Uterus (tissue), 3 donors: ENCODE measurements at regions not wholly inside any gene's neighbourhood (a gene's known extent, or its start where the extent isn't known, plus 50 kb on each side); places are given as distances from the start of the nearest gene placed in this dataset.
"Not testable (repeated sequence)": the region's sequence is repeated elsewhere in the genome, so short reads cannot be mapped to it uniquely, and the experiment has no call there.

Source experiments
- DNase-seq, 2 donors: peaks; one replicate each; pipeline ENCODE4 v3.0.0-alpha.2; 2019 to 2020
- H3K27ac ChIP-seq, 2 donors: fragments of 200-600 bp; sonication (generic); 1 replicate in 1 of 2; 2 replicates in 1 of 2; pipeline ENCODE4 v1.5.1; 2016 to 2018
- H3K27me3 ChIP-seq, 2 donors: fragments of 200-600 bp; sonication (generic); one replicate each; pipeline ENCODE4 v1.5.1; 2018 to 2019; ENCODE audit warnings: control low read depth in 1 of 2
- H3K36me3 ChIP-seq, 2 donors: fragments of 200-600 bp; sonication (generic); one replicate each; pipeline ENCODE4 v1.5.1; 2019; ENCODE audit warnings: control low read depth in 1 of 2
- H3K4me1 ChIP-seq, 2 donors: fragments of 200-600 bp; sonication (generic); one replicate each; pipeline ENCODE4 v1.5.1; 2018 to 2019; ENCODE audit warnings: control low read depth in 1 of 2
- H3K4me3 ChIP-seq, 2 donors: fragments of 200-600 bp; sonication (generic); 1 replicate in 1 of 2; 2 replicates in 1 of 2; pipeline ENCODE4 v1.5.1; 2018 to 2019; ENCODE audit warnings: mild to moderate bottlenecking in 1 of 2
- H3K9me3 ChIP-seq, 2 donors: fragments of 200-600 bp; sonication (generic); one replicate each; pipeline ENCODE4 v1.5.1; 2019; ENCODE audit warnings: control low read depth in 1 of 2
- POLR2A ChIP-seq, 2 donors: fragments of 450-650 bp; IDR thresholded peaks; one replicate each; pipeline ENCODE4 v1.6.1; 2016; ENCODE audit warnings: antibody characterized with exemption in 2 of 2, mild to moderate bottlenecking in 1 of 2, moderate library complexity in 1 of 2
- intact Hi-C: fragments of 100-400 bp; cut with DNase I; formaldehyde crosslinking; loops from one replicate; pipeline ENCODE4 v1.15.1; 2023; ENCODE audit warnings: low total_unique reads
- TF ChIP-seq, protein P1 (sequence below), 4 experiments: fragments of 200-600 bp in 2 of 4; fragments of 450-650 bp in 2 of 4; sonication (generic) in 2 of 4; IDR thresholded peaks; one replicate each; pipeline ENCODE4 v1.5.1; 2016 to 2019; ENCODE audit warnings: antibody characterized with exemption in 4 of 4, mild to moderate bottlenecking in 2 of 4, moderate library complexity in 1 of 4
- donor health status: DM: yes; HTN: yes; CAD: no.

DNA sequence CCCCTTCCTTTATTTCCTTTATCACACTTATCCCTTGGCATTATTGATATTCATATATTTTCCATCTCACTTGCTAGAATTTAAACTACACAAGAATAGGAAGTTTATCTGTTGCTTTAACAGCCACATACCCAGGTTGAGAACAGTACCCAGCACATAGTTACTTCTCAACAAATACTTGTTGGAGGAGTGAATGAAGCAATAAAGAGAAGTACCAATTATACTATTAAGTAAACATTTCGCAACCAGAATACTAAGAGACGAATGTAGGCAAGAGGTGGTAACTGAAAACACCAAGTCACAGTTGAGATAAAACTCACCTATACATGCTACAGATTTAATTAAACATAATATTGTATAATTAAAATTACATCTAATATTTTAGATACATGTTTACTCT, 110.9 kb downstream of the FSCB start:
- H3K4me3 ChIP-seq, result no peak overlapping the region
- H3K36me3 ChIP-seq, result no peaks in the 10 kb centered on the region
- TF ChIP-seq, protein P1, sequence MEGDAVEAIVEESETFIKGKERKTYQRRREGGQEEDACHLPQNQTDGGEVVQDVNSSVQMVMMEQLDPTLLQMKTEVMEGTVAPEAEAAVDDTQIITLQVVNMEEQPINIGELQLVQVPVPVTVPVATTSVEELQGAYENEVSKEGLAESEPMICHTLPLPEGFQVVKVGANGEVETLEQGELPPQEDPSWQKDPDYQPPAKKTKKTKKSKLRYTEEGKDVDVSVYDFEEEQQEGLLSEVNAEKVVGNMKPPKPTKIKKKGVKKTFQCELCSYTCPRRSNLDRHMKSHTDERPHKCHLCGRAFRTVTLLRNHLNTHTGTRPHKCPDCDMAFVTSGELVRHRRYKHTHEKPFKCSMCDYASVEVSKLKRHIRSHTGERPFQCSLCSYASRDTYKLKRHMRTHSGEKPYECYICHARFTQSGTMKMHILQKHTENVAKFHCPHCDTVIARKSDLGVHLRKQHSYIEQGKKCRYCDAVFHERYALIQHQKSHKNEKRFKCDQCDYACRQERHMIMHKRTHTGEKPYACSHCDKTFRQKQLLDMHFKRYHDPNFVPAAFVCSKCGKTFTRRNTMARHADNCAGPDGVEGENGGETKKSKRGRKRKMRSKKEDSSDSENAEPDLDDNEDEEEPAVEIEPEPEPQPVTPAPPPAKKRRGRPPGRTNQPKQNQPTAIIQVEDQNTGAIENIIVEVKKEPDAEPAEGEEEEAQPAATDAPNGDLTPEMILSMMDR (IDR thresholded peaks at IDR 0.05), result no peak
- no peak for TF ChIP-seq POLR2A (IDR thresholded peaks at IDR 0.05)
- no peak overlapping the region for H3K27ac ChIP-seq
- intact Hi-C loops, result no loop called here
- DNase-seq, result no peak
- no peaks in the 10 kb centered on the region for H3K4me1 ChIP-seq
- H3K9me3 ChIP-seq, result no peaks in the 10 kb centered on the region
- H3K27me3 ChIP-seq, result no peaks in the 10 kb centered on the region

DNA sequence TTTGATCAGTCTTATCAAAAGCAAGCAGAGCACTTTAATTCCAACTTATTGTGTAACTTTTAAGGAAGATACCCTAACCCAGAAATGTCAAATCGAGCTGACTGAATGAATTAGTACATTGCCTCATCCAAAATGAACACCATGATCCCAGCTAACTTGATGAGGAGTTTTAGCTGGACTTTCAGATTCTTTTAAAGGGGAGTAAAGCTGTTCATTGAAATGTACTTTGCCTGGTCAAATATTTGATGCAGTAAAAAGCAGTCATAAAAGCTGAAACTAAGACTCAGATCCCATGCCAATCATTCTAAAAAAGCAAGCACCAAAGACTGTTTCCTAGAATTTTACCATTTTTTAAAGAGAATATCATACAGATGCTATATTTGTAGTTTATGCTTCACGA, 114.1 kb downstream of the FSCB start:
- Histone ChIP-seq H3K36me3 (no peaks in the 10 kb centered on the region), H3K9me3 (no peaks in the 10 kb centered on the region), H3K27ac (no peak overlapping the region), H3K27me3 (no peaks in the 10 kb centered on the region), H3K4me1 (no peaks in the 10 kb centered on the region), H3K4me3 (no peak overlapping the region)
- TF ChIP-seq, protein P1 (IDR thresholded peaks at IDR 0.05), result no peak
- TF ChIP-seq POLR2A (IDR thresholded peaks at IDR 0.05), result no peak
- no peak for DNase-seq
- intact Hi-C loops, result no loop called here

DNA sequence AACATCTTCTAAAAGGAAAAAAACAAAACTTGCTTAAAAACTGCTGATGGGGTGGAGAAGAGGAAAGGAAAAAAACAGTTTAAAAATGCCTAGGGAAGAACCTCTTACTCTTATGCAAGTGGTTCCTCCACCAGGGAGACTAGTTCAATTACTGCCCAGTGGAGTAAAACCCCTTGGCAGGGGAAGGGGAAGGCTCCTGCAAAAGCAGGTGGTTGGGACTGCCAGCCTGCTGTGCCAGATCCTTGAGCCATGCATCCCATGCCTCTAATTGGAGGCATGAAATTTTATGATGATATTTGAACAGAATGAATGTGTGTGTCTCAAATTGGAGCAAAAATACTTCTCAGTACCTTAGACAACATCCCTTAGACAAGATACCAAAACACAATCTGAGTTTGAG, 118.8 kb downstream of the FSCB start:
- Histone ChIP-seq H3K27ac (no peak overlapping the region), H3K9me3 (no peaks in the 10 kb centered on the region), H3K4me3 (no peak overlapping the region), H3K4me1 (no peaks in the 10 kb centered on the region), H3K27me3 (no peaks in the 10 kb centered on the region), H3K36me3 (no peaks in the 10 kb centered on the region)
- intact Hi-C loops, result no loop called here
- no peak for DNase-seq
- no peak for TF ChIP-seq POLR2A (IDR thresholded peaks at IDR 0.05)
- TF ChIP-seq, protein P1 (IDR thresholded peaks at IDR 0.05), result no peak

GRCh38 chr14:44385906-44386305, 121.2 kb downstream of the FSCB start:
- H3K36me3 ChIP-seq, result no peaks in the 10 kb centered on the region
- H3K4me3 ChIP-seq, result no peak overlapping the region
- H3K27me3 ChIP-seq, result no peaks in the 10 kb centered on the region
- H3K4me1 ChIP-seq, result no peaks in the 10 kb centered on the region
- intact Hi-C loops, result no loop called here
- H3K27ac ChIP-seq, result no peak overlapping the region
- H3K9me3 ChIP-seq, result no peaks in the 10 kb centered on the region
- DNase-seq, result no peak
- TF ChIP-seq, protein P1 (IDR thresholded peaks at IDR 0.05), result no peak
- TF ChIP-seq POLR2A (IDR thresholded peaks at IDR 0.05), result no peak

DNA sequence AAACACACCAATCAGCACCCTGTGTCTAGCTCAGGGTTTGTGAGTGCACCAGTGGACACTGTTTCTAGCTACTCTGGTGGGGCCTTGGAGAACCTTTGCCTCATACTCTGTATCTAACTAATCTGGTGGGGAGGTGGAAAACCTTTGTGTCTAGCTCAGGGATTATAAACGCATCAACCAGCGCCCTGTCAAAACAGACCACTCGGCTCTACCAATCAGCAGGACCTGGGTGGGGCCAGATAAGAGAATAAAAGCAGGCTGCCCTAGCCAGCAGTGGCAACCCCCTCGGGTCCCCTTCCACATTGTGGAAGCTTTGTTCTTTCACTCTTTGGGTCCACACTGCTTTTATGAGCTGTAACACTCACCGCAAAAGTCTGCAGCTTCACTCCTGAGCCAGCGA, 121.8 kb downstream of the FSCB start:
- H3K36me3 ChIP-seq, H3K27me3 ChIP-seq, intact Hi-C loops, DNase-seq, H3K27ac ChIP-seq, H3K4me3 ChIP-seq, H3K9me3 ChIP-seq, H3K4me1 ChIP-seq: not testable (repeated sequence)

- H3K4me1 ChIP-seq, H3K27ac ChIP-seq, H3K9me3 ChIP-seq, H3K36me3 ChIP-seq, H3K27me3 ChIP-seq, DNase-seq, H3K4me3 ChIP-seq, intact Hi-C loops: not testable (repeated sequence)
Observed at GRCh38 chr14:44384601-44385293, 122.3 kb downstream of the FSCB start.
